ENCODE measurements at regions not wholly inside any gene's neighbourhood (a gene's known extent, or its start where the extent isn't known, plus 50 kb on each side); places are given as distances from the start of the nearest gene placed in this dataset.

- DNase-seq (ENCODE audit: low spot score) = no peak
These were observed 141.9 kb downstream of the SLC4A3 start for GRCh38 chr2:219769090-219769910.

DNA sequence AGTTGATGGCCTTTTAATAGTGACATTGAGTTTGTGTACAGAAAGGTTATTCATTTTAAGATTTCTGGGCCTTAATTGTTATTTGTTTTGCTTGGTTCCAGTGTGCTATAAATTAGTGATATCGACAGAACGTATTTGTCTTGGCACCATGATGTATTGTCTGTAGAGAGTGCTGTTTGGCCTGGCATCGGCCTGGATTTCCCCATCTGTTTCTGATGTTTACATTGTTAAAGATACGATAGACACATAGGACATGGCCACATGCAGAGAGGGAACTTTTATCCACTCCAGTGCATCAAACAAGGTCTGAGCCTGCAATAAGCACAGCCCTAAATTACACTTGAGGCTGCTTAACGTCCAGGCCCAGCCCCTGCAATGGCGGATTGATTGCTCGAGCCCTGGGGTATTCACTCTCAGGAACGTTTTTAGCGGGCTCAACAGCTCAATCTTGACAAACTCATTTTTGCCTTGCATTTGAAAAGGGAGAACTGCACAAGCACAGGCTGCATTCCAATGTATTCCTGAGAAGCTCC, 144.7 kb downstream of the SLC4A3 start:
- DNase-seq (ENCODE audit: low spot score) = no peak

DNA sequence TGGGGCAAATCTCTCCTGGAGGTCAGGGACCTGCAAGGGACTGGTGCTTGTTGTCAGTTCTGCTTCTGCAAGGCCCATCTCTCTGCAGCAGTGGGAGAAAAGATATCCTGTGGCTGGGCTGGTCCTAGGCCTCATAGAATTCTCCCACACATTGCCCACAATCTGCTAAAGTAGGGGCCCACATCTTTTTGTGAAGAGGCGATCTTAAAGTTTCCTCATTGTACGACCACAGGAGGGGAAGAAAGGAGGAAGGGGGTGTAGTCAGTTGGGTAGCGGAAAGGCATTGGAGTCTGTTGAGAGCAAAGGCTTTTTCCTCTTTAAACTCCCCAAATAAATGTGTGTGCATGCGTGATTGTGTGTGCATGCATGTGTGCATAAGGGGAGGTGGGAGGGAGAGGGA, 145.3 kb downstream of the SLC4A3 start:
- DNase-seq (ENCODE audit: low spot score) = no peak

DNA sequence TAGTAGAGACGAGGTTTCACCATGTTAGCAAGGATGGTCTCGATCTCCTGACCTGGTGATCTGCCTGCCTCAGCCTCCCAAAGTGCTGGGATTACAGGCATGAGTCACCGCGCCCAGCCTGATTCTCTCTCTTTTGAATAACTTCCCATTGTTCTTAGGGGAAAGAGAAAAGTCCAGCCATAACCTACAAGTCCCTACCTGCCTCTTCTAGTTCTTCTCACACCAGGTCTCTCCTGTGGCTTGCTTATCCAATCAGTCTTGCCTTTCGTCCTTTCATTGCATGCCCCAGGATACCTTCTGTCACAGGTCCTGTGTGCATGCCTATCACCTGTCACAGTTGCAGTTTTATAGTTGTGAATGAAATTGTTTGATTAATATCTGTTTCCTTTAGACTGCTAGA, 148.1 kb downstream of the SLC4A3 start:
- no peak for DNase-seq (ENCODE audit: low spot score)

DNA sequence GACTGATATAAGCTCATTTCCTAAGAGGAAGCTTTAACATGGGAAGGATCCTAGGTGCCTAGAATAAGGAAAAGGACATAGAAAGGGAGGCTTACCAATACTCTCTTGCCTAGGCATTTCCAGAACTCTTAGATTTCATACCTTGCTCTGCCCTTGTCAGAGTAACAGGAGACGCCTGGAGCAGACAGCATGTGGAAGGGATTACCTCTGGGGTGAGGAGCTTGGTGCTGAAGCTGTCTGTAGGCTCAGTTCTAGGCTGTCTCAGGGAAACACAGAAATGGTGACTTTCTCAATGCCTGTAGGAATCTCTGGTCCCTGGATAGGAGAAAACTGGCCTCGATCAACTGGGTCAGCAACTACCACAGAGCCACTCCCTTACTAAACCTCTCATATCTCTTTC, 150.0 kb downstream of the SLC4A3 start:
- no peak for DNase-seq (ENCODE audit: low spot score)

GRCh38 chr2:219778189-219778588, 150.8 kb downstream of the SLC4A3 start:
- no peak for DNase-seq (ENCODE audit: low spot score)

DNA sequence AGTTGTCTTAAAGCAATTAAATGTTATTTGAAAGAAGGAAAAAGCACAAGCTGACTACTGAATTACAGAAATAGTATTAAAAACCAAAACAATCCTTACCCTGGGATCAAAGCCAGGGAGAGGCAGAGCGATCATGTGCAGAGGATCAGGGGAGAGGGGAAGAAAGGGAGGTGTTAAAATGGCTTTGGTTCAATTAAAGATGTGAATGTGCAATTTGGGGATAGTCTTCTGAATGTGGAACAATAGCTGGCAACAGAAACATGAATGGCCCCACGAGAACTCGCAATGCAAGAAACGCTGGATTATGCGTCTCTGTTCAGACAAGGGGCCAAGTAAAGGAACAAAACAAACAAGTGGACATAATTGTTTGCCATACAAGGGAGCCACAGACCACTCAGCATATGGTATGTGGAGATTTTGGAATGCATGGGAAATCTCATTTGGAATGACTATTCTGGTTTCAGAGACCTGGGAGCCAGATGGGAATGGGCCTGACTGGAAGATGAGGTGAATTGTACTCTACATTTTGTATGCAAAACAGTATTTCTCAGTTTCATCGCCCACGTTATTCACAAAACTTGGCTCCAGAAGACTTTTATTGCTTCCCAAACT, 155.4 kb downstream of the SLC4A3 start:
- DNase-seq (ENCODE audit: low spot score) = no peak

- no peak for DNase-seq (ENCODE audit: low spot score)
These were observed 156.0 kb downstream of the SLC4A3 start for GRCh38 chr2:219783359-219783975.

GRCh38 chr2:219784178-219784577, 156.7 kb downstream of the SLC4A3 start:
- no peak for DNase-seq (ENCODE audit: low spot score)

GRCh38 chr2:219789476-219789875, 162.0 kb downstream of the SLC4A3 start:
- no peak for DNase-seq (ENCODE audit: low spot score)

DNA sequence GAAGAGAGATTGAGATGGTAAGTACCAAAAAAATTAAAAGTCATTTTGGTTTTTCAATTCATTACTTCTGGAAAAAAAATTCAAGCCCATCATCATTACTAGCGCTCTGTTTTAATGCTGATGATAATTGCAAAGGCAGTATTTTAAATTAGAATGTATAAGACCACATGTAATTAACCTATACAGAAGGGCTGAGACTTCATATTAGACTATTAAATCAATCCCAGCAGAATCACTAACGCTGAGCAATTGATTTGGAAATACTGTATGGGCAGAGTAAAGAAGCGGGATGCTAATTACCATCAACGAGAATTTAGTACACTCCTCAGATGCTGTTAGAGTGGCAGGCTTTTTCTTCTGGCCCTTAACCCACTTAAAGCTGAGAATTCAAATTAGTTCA, 165.0 kb downstream of the SLC4A3 start:
- no peak for DNase-seq (ENCODE audit: low spot score)

DNA sequence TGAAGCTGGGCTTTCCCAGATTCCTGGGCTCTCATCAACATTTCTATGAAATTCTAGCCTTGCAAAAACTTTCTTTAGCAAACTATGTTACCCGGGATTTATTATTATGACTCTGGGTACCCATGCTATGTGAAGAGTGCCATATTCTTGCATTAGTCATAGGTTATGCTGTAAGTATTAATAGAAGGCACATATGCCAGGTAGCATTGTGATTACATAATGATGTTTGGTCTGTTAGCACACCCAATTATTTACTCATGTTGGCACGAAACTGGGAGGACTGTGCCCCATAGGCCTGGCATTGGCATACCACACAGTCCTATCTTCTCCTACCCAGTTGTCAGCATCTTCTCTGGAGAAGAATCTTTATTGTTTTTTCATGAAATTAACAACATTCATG, 171.0 kb downstream of the SLC4A3 start:
- no peak for DNase-seq (ENCODE audit: low spot score)

- DNase-seq (ENCODE audit: low spot score) = peak; percentile 28
These were observed 175.9 kb downstream of the SLC4A3 start for GRCh38 chr2:219803294-219803693.

GRCh38 chr2:219810895-219811294, 183.5 kb downstream of the SLC4A3 start:
- DNase-seq (ENCODE audit: low spot score) = no peak

DNA sequence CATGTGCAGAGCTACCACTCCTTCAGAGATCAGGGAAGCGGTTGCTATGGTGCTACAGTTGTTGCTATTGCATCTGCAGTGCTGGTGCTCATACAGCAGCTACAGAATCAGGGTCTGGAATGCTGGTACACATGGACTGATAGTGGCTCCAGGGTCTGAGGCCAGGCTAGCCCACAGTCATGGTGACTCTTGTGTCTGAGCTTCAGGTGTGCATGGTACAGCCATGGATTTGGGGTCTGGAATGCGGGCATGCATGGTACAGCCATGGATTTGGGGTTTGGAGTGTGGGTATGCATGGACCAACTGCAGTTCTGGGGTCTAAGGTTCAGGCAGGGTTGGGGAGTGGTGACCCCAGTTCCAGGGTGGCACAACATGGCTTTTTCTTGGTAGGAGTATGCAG, 185.2 kb downstream of the SLC4A3 start:
- no peak for DNase-seq (ENCODE audit: low spot score)

GRCh38 chr2:219820767-219821166, 193.3 kb downstream of the SLC4A3 start:
- DNase-seq (ENCODE audit: low spot score) = no peak

- no peak for DNase-seq (ENCODE audit: low spot score)
These were observed 196.1 kb downstream of the SLC4A3 start for GRCh38 chr2:219823574-219823973.

DNA sequence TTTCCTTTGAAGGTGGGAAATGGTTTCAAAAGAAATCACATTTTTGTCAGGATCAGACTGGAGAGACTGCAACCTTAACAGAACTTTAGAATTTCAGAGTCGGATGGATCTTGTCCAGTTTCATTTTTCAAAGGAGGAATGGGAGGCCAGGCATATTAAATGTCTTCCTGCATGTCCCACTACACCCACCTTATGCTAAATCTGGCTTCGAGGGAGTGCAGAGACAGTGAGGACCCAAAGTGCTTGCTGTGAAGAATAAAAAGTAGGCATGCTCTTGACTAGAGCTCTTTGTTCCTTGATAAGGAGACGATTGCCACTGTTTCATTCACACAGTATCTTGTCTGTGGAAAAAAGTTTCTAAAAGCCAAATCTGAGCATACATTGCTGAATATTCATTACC, 197.6 kb downstream of the SLC4A3 start:
- no peak for DNase-seq (ENCODE audit: low spot score)

DNA sequence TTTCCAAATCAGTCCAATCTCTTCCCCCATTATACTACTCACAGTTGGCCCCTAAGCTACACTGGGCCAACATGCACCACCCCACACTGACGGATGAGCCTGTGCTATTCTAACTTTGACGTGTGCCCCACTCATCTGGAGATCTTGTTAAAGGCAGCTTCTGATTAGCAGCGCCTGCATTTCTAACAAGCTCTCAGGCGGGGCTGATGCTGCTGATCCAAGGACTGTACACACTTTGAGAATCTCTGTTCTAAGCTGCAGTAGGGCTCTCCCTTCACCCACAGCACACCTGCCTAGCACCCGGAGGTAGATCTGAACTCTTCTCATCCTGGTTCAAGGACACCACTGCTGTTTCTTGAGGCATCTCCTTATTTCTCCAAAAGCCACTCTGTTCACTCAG, 200.7 kb downstream of the SLC4A3 start:
- DNase-seq (ENCODE audit: low spot score) = no peak

GRCh38 chr2:219829667-219830352, 202.4 kb downstream of the SLC4A3 start:
- no peak for DNase-seq (ENCODE audit: low spot score)

DNA sequence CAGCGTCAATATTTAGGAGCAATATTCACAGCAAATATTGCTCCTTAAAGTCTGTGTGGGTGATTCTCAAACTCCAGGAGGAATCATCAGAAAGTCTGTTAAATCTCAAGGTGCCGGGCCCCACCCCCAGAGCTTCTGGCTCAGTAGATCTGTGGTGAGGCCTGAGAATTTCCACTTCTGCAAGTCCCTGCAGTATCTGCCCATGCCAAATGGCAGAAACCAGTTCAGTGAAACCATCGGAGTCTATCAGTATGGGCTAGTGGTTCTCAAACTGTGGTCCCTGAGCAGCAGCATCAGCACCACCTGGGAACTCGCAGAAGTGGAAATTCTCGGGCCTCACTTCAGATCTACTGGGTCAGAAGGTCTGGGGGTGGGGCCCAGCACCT, 202.9 kb downstream of the SLC4A3 start:
- no peak for DNase-seq (ENCODE audit: low spot score)

DNA sequence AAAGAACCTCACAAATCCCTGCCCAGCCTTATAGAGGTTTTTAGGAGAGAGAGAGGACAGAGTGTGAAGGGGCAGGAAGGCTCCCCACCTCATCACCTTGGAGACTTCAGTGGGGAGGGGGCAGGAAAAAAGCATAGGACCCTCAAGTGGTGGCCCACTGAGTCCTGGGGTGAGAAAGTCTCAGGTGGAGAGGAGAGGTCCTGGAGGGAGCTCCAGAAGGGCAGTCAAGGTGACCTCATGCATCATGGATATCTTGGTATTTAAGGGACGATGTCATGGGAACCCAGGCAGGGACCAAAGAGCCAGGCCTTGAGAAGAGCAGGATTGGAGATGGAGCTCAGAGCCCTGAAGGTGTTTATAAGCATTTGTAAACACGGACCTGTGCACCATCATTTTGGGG, 204.5 kb downstream of the SLC4A3 start:
- no peak for DNase-seq (ENCODE audit: low spot score)

GRCh38 chr2:219832904-219833303, 205.5 kb downstream of the SLC4A3 start:
- DNase-seq (ENCODE audit: low spot score) = no peak
